HUES64 (cell line): ENCODE measurements at regions not wholly inside any gene's neighbourhood (a gene's known extent, or its start where the extent isn't known, plus 50 kb on each side); places are given as distances from the start of the nearest gene placed in this dataset.

Experiments used
- H3K27ac ChIP-seq: 2 replicates; pipeline ENCODE4 v1.7.0; 2013; ENCODE audit warnings: low read depth, low read length, inconsistent platforms
- H3K27me3 ChIP-seq: 2 replicates; pipeline ENCODE4 v1.6.1; 2013; ENCODE audit warnings: mild to moderate bottlenecking, low read length; ENCODE audit not compliant: insufficient read depth
- H3K36me3 ChIP-seq: 2 replicates; pipeline ENCODE4 v1.6.1; 2013; ENCODE audit warnings: mild to moderate bottlenecking, low read length; ENCODE audit not compliant: insufficient read depth
- H3K4me1 ChIP-seq: 2 replicates; pipeline ENCODE4 v1.6.1; 2013; ENCODE audit warnings: mild to moderate bottlenecking, low read length, moderate library complexity; ENCODE audit not compliant: insufficient read depth
- H3K4me3 ChIP-seq: 2 replicates; pipeline ENCODE4 v1.5.1; 2013; ENCODE audit warnings: mild to moderate bottlenecking, low read length, moderate library complexity
- H3K9ac ChIP-seq: 2 replicates; pipeline ENCODE4 v1.6.1; 2013; ENCODE audit warnings: mild to moderate bottlenecking, low read depth, low read length
- H3K9me3 ChIP-seq: 2 replicates; pipeline ENCODE4 v1.6.1; 2013; ENCODE audit warnings: low read depth, low read length; ENCODE audit not compliant: insufficient read depth
- WGBS: fragments of 150-250, 120-280 bp; methylation state at CpG from one replicate; pipeline ENCODE4 v1.1.7; 2013; ENCODE audit warnings: missing lambda C conversion rate; 5-methylcytosine and 5-hydroxymethylcytosine counted together

- no peaks in the 10 kb centered on the region for H3K9me3 ChIP-seq
- peaks cover 14% of the 10 kb centered on the region for H3K4me1 ChIP-seq
- no peak overlapping the region for H3K27ac ChIP-seq
- H3K9ac ChIP-seq = no peak overlapping the region
- no peaks in the 10 kb centered on the region for H3K36me3 ChIP-seq
- H3K4me3 ChIP-seq = no peak overlapping the region
- no peaks in the 10 kb centered on the region for H3K27me3 ChIP-seq
- WGBS = 94% methylated on average over 6 of the region's 6 CpGs
These were observed 232.7 kb upstream of the CDH5 start for GRCh38 chr16:66133643-66134338.

GRCh38 chr16:66131895-66132294 lies 234.6 kb upstream of the CDH5 start:
- Histone ChIP-seq H3K9ac (no peak overlapping the region), H3K4me3 (no peak overlapping the region), H3K27ac (no peak overlapping the region), H3K36me3 (no peaks in the 10 kb centered on the region), H3K9me3 (no peaks in the 10 kb centered on the region), H3K27me3 (peaks cover 14% of the 10 kb centered on the region; the same call in 1 of the 2 replicates), H3K4me1 (peaks cover 16% of the 10 kb centered on the region)
- 92% methylated on average over 3 of the region's 3 CpGs for WGBS

- peaks cover 14% of the 10 kb centered on the region; the same call in 1 of the 2 replicates for H3K27me3 ChIP-seq
- H3K4me3 ChIP-seq = no peak overlapping the region
- H3K27ac ChIP-seq = no peak overlapping the region
- 94% methylated on average over 5 of the region's 5 CpGs for WGBS
- peaks cover 17% of the 10 kb centered on the region for H3K4me1 ChIP-seq
- H3K36me3 ChIP-seq = no peaks in the 10 kb centered on the region
- H3K9me3 ChIP-seq = no peaks in the 10 kb centered on the region
- H3K9ac ChIP-seq = no peak overlapping the region
These were observed 235.2 kb upstream of the CDH5 start for GRCh38 chr16:66131156-66131807.

- Histone ChIP-seq H3K27ac (no peak overlapping the region), H3K9me3 (no peaks in the 10 kb centered on the region), H3K4me1 (peaks cover 17% of the 10 kb centered on the region), H3K27me3 (peaks cover 14% of the 10 kb centered on the region; the same call in 1 of the 2 replicates), H3K9ac (no peak overlapping the region), H3K36me3 (no peaks in the 10 kb centered on the region), H3K4me3 (no peak overlapping the region)
- WGBS = 75% methylated on average over 5 of the region's 5 CpGs
These were observed 236.1 kb upstream of the CDH5 start for GRCh38 chr16:66130296-66130905.

GRCh38 chr16:66129196-66129595 lies 237.3 kb upstream of the CDH5 start:
- Histone ChIP-seq H3K36me3 (no peaks in the 10 kb centered on the region), H3K9me3 (no peaks in the 10 kb centered on the region), H3K4me3 (no peak overlapping the region), H3K4me1 (peaks cover 17% of the 10 kb centered on the region), H3K9ac (no peak overlapping the region), H3K27ac (no peak overlapping the region), H3K27me3 (peaks cover 14% of the 10 kb centered on the region; the same call in 1 of the 2 replicates)
- WGBS = 86% methylated on average over 4 of the region's 4 CpGs

GRCh38 chr16:66128371-66128770 lies 238.1 kb upstream of the CDH5 start:
- Histone ChIP-seq H3K36me3 (no peaks in the 10 kb centered on the region), H3K27ac (no peak overlapping the region), H3K27me3 (peaks cover 14% of the 10 kb centered on the region; the same call in 1 of the 2 replicates), H3K4me3 (no peak overlapping the region), H3K9ac (no peak overlapping the region), H3K4me1 (peaks cover 17% of the 10 kb centered on the region), H3K9me3 (no peaks in the 10 kb centered on the region)
- WGBS = 93% methylated on average over 7 of the region's 7 CpGs

GRCh38 chr16:66127459-66128370 lies 238.8 kb upstream of the CDH5 start:
- peaks cover 14% of the 10 kb centered on the region; the same call in 1 of the 2 replicates for H3K27me3 ChIP-seq

GRCh38 chr16:66121466-66121865 lies 245.0 kb upstream of the CDH5 start:
- H3K27ac ChIP-seq = no peak overlapping the region
- no peaks in the 10 kb centered on the region for H3K27me3 ChIP-seq
- no peaks in the 10 kb centered on the region for H3K9me3 ChIP-seq
- no peaks in the 10 kb centered on the region for H3K4me1 ChIP-seq
- 93% methylated on average over 7 of the region's 7 CpGs for WGBS
- H3K4me3 ChIP-seq = no peak overlapping the region
- H3K36me3 ChIP-seq = no peaks in the 10 kb centered on the region
- H3K9ac ChIP-seq = no peak overlapping the region

More at GRCh38 chr16:66127459-66128370, 238.8 kb upstream of the CDH5 start:
- no peak overlapping the region for H3K4me3 ChIP-seq
- no peak overlapping the region for H3K9ac ChIP-seq
- no peak overlapping the region for H3K27ac ChIP-seq
- no peaks in the 10 kb centered on the region for H3K36me3 ChIP-seq
- WGBS = 44% methylated on average over 26 of the region's 26 CpGs
- peaks cover 17% of the 10 kb centered on the region for H3K4me1 ChIP-seq
- no peaks in the 10 kb centered on the region for H3K9me3 ChIP-seq

- Histone ChIP-seq H3K9ac (no peak overlapping the region), H3K36me3 (no peaks in the 10 kb centered on the region), H3K9me3 (no peaks in the 10 kb centered on the region), H3K27me3 (no peaks in the 10 kb centered on the region), H3K27ac (no peak overlapping the region), H3K4me3 (no peak overlapping the region), H3K4me1 (no peaks in the 10 kb centered on the region)
- WGBS = 88% methylated on average over 2 of the region's 3 CpGs
These were observed 245.8 kb upstream of the CDH5 start for GRCh38 chr16:66120656-66121055.

GRCh38 chr16:66116163-66117002 lies 250.1 kb upstream of the CDH5 start:
- Histone ChIP-seq H3K9ac (no peak overlapping the region), H3K27me3 (no peaks in the 10 kb centered on the region), H3K4me3 (no peak overlapping the region), H3K9me3 (no peaks in the 10 kb centered on the region), H3K36me3 (no peaks in the 10 kb centered on the region), H3K27ac (no peak overlapping the region), H3K4me1 (no peaks in the 10 kb centered on the region)
- WGBS = 89% methylated on average over 4 of the region's 4 CpGs
